ENCODE measurements at regions not wholly inside any gene's neighbourhood (a gene's known extent, or its start where the extent isn't known, plus 50 kb on each side); places are given as distances from the start of the nearest gene placed in this dataset.

DNA sequence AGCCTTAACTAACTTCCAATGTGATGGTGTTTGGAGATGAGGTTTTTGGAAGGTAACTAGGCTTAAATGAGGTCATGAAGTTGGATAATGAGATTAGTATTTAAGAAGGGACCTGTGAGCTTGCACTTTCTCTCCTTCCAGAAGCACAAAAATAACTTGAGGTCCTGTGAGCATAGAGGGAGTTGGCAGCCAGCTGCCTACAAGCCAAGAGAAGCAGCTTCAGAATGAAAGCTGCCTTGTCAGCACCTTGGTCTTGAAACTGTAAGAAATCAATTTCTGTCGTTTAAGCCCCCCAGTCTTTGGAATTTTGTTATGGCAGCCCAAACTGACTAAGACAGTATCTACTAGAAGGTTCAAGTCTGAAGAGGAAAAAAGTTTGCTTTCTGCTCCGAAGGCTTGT, 280.2 kb upstream of the GALNTL6 start:
- Histone ChIP-seq H3K27ac (no peak overlapping the region), H3K9me3 (peaks cover 0 to 4% (median 0%) of the 10 kb centered on the region in 11 donors), H3K4me3 (no peak overlapping the region), H3K4me1 (no peaks in the 10 kb centered on the region), H3K36me3 (no peaks in the 10 kb centered on the region), H3K27me3 (no peaks in the 10 kb centered on the region)
- WGBS, 2 donors: 42 to 44% methylated on average over 2 of the region's 2 CpGs
- intact Hi-C loops (cut with DNase I): no loop called here
- TF ChIP-seq, protein P1, sequence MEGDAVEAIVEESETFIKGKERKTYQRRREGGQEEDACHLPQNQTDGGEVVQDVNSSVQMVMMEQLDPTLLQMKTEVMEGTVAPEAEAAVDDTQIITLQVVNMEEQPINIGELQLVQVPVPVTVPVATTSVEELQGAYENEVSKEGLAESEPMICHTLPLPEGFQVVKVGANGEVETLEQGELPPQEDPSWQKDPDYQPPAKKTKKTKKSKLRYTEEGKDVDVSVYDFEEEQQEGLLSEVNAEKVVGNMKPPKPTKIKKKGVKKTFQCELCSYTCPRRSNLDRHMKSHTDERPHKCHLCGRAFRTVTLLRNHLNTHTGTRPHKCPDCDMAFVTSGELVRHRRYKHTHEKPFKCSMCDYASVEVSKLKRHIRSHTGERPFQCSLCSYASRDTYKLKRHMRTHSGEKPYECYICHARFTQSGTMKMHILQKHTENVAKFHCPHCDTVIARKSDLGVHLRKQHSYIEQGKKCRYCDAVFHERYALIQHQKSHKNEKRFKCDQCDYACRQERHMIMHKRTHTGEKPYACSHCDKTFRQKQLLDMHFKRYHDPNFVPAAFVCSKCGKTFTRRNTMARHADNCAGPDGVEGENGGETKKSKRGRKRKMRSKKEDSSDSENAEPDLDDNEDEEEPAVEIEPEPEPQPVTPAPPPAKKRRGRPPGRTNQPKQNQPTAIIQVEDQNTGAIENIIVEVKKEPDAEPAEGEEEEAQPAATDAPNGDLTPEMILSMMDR (IDR thresholded peaks at IDR 0.05): no peak
- no peak for ATAC-seq
- DNase-seq: no peak

DNA sequence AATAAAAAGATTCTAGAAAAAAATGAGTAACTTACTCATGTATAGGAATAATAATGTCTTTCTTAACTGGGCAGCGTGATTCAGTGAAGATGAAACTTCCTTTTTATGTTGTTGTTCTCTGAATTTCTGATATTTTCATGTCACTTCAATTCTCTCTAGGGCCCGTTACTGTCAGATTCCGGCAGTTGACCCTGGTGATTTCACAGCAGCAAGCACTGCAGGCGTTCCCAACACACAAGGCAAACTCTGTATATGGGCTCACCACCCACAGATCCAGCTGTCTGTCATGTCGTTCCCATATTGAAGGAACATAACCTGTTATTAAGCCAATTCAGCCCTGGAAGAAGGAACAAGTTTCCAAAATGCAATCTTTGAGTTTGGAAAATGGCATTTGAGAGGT, 288.3 kb upstream of the GALNTL6 start:
- intact Hi-C loops (cut with DNase I): no loop called here
- WGBS, 2 donors: 47 to 53% methylated on average over 5 of the region's 5 CpGs

DNA sequence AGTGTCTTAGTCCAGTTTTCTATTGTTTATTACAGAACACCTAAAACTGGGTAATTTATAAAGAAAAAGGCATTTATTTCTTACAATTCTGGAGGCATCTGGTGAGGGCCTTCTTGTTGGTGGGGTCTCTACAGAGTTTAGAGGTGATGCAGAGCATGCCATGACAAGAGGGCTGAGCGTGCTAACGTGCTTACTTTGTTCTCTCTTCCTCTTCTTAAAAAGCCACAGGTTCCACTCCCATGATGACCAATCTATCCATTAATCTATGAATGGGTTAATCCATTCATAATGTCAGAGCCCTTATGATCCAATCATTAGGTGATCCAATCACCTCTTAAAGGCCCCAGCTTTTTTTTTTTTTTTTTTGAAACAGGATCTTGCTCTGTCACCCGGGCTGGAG, 291.5 kb upstream of the GALNTL6 start:
- Histone ChIP-seq H3K36me3 (no peaks in the 10 kb centered on the region), H3K9me3 (no peaks in the 10 kb centered on the region), H3K27me3 (no peaks in the 10 kb centered on the region), H3K4me3 (no peak overlapping the region), H3K4me1 (no peaks in the 10 kb centered on the region), H3K27ac (no peak overlapping the region)
- no peak for DNase-seq
- 51 to 56% methylated on average over 3 of the region's 3 CpGs for WGBS, 2 donors
- intact Hi-C loops (cut with DNase I): no loop called here
- TF ChIP-seq, protein P1 (IDR thresholded peaks at IDR 0.05): no peak
- ATAC-seq: no peak

More for the DNA sequence above, 288.3 kb upstream of the GALNTL6 start:
- Histone ChIP-seq H3K27me3 (no peaks in the 10 kb centered on the region), H3K4me3 (no peak overlapping the region), H3K27ac (no peak overlapping the region), H3K4me1 (no peaks in the 10 kb centered on the region), H3K36me3 (no peaks in the 10 kb centered on the region), H3K9me3 (no peaks in the 10 kb centered on the region)
- TF ChIP-seq, protein P1 (IDR thresholded peaks at IDR 0.05): no peak
- no peak for ATAC-seq
- DNase-seq: no peak

DNA sequence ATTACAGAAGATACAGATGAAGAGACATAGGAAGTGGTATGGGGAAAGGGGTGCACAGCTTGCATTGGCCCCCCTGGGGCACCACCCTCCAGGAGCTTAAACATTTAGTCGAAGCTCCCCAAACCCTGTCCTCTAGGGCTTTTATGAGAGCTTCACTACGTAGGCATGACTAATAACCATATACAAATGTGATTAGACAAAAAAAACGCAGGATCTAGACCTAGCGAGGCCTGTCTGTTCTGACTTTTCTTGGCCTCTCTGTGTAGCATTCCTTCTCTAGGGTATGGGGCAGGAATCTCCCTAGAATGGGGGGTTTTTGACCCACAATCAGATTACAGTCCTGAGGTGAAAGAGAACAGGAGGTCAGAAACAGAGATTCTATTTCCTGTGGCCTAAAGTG, 293.7 kb upstream of the GALNTL6 start:
- TF ChIP-seq, protein P1 (IDR thresholded peaks at IDR 0.05): no peak
- H3K4me3 ChIP-seq: no peak overlapping the region
- no peak for ATAC-seq
- intact Hi-C loops (cut with DNase I): no loop called here
- H3K27ac ChIP-seq: no peak overlapping the region
- H3K9me3 ChIP-seq: peaks cover 0 to 15% (median 0%) of the 10 kb centered on the region in 11 donors
- no peaks in the 10 kb centered on the region for H3K36me3 ChIP-seq
- 83 to 87% methylated on average over 4 of the region's 4 CpGs for WGBS, 2 donors
- no peaks in the 10 kb centered on the region for H3K4me1 ChIP-seq
- no peak for DNase-seq
- H3K27me3 ChIP-seq: no peaks in the 10 kb centered on the region

All from heart right ventricle (tissue), 16 donors.